ENCODE measurements at regions not wholly inside any gene's neighbourhood (a gene's known extent, or its start where the extent isn't known, plus 50 kb on each side); places are given as distances from the start of the nearest gene placed in this dataset.

- TF ChIP-seq ZNF462 (CRISPR knock-in tag; IDR thresholded peaks at IDR 0.05), result no peak
- TF ChIP-seq JUNB (IDR thresholded peaks at IDR 0.05; ENCODE audit: unreplicated experiment), result no peak
- no peak for TF ChIP-seq REST (IDR thresholded peaks at IDR 0.05; ENCODE audit: unreplicated experiment)
- TF ChIP-seq POLR2AphosphoS5 (IDR thresholded peaks at IDR 0.05; ENCODE audit: low read depth), result no peak
- no peak for TF ChIP-seq EZH2 (IDR thresholded peaks at IDR 0.05; ENCODE audit: low read depth, unreplicated experiment)
Measured at GRCh38 chr4:157447195-157447594, 226.7 kb downstream of the GRIA2 start (continued).

- no peak overlapping the region for H3K27ac ChIP-seq (ENCODE audit: low read depth)
- no peaks in the 10 kb centered on the region for H3K36me3 ChIP-seq (ENCODE audit: insufficient read depth)
- no peaks in the 10 kb centered on the region for H3K79me2 ChIP-seq (replicated peaks; ENCODE audit: insufficient read depth)
- TF ChIP-seq REST (IDR thresholded peaks at IDR 0.05; ENCODE audit: unreplicated experiment) (no peak), EZH2 (IDR thresholded peaks at IDR 0.05; ENCODE audit: low read depth, unreplicated experiment) (no peak), ZNF331 (CRISPR knock-in tag; IDR thresholded peaks at IDR 0.05; ENCODE audit: low read depth) (no peak), JUNB (IDR thresholded peaks at IDR 0.05; ENCODE audit: unreplicated experiment) (no peak), CTCF (conservative IDR thresholded peaks at IDR 0.05; ENCODE audit: low read depth in 2 of 2) (no peak)
- no peaks in the 10 kb centered on the region for H3F3A ChIP-seq (replicated peaks; ENCODE audit: low read depth)
- Mint-ChIP-seq H3K27me3 (ENCODE audit: insufficient read depth, low read depth, poor library complexity) (peaks cover 2% of the 10 kb centered on the region), H3K4me3 (no peak overlapping the region), H3K9me3 (no peaks in the 10 kb centered on the region), H3K27ac (no peak overlapping the region), H3K4me1 (no peaks in the 10 kb centered on the region), H3K36me3 (ENCODE audit: low read depth) (peaks cover 2% of the 10 kb centered on the region; the same call in 1 of the 3 replicates)
- H3K9me2 ChIP-seq (ENCODE audit: insufficient read depth), result no peaks in the 10 kb centered on the region
- no peak for ATAC-seq
- no peak overlapping the region for H3K4me3 ChIP-seq
- no peak overlapping the region for H2AFZ ChIP-seq
- no peak overlapping the region for H3K4me2 ChIP-seq
- DNase-seq (ENCODE audit: low spot score), result no peak
- H3K27me3 ChIP-seq (ENCODE audit: insufficient read depth), result no peaks in the 10 kb centered on the region
- H4K20me1 ChIP-seq (replicated peaks; ENCODE audit: insufficient read depth), result no peaks in the 10 kb centered on the region
- no peaks in the 10 kb centered on the region for H3K4me1 ChIP-seq (ENCODE audit: insufficient read depth)
Measured at GRCh38 chr4:157444014-157444413, 223.5 kb downstream of the GRIA2 start.
